WTC11 (cell line): ENCODE measurements at regions not wholly inside any gene's neighbourhood (a gene's known extent, or its start where the extent isn't known, plus 50 kb on each side); places are given as distances from the start of the nearest gene placed in this dataset.

Experiments used
- ATAC-seq: fragments of 200-7000 bp; cut with Tn5 transposase; 2 replicates; pipeline ENCODE4 v1.10.0; 2021; ENCODE audit warnings: mild to moderate bottlenecking, moderate library complexity
- CTCF ChIA-PET: fragments of 300-600 bp; sonication (Branson Sonifier 250); formaldehyde crosslinking; loops from one replicate; lab custom pipeline; 2021; ENCODE audit warnings: antibody characterized with exemption; lab: Charles Lee
- POLR2A ChIA-PET: fragments of 350-600 bp; sonication (Branson Sonifier 250); formaldehyde crosslinking; loops from one replicate; lab custom pipeline; 2021; ENCODE audit warnings: antibody characterized with exemption; lab: Charles Lee
- DNase-seq: peaks from one replicate; pipeline ENCODE4 v3.0.0; 2021; ENCODE audit warnings: low spot score
- H3K27ac Mint-ChIP-seq: 2 replicates; pipeline ENCODE4 v1.8.0; 2021; ENCODE audit warnings: mixed read lengths
- H3K27me3 Mint-ChIP-seq: 2 replicates; pipeline ENCODE4 v1.8.0; 2021; ENCODE audit warnings: low read depth, mild to moderate bottlenecking, moderate library complexity, mixed read lengths
- H3K36me3 Mint-ChIP-seq: 2 replicates; pipeline ENCODE4 v1.8.0; 2021; ENCODE audit warnings: mixed read lengths
- H3K4me1 Mint-ChIP-seq: 2 replicates; pipeline ENCODE4 v1.8.0; 2022; ENCODE audit warnings: mixed read lengths
- H3K4me3 Mint-ChIP-seq: 2 replicates; pipeline ENCODE4 v1.8.0; 2021; ENCODE audit warnings: mild to moderate bottlenecking, moderate library complexity, mixed read lengths
- H3K9me3 Mint-ChIP-seq: 2 replicates; pipeline ENCODE4 v1.8.0; 2021; ENCODE audit warnings: mixed read lengths
- ATF1 ChIP-seq: sonication (generic); formaldehyde crosslinking; IDR thresholded peaks from 2 replicates; pipeline ENCODE4 v1.8.1; 2023; ENCODE audit warnings: mild to moderate bottlenecking, moderate library complexity, missing genetic modification reagents
- ETV6 ChIP-seq: sonication (generic); formaldehyde crosslinking; IDR thresholded peaks from 2 replicates; pipeline ENCODE4 v1.8.1; 2022; ENCODE audit warnings: mild to moderate bottlenecking, missing genetic modification reagents
- IRF2 ChIP-seq: sonication (generic); formaldehyde crosslinking; IDR thresholded peaks from 2 replicates; pipeline ENCODE4 v1.8.0; 2022; ENCODE audit warnings: low read depth, missing genetic modification reagents, borderline replicate concordance
- NFYB ChIP-seq: sonication (generic); formaldehyde crosslinking; conservative IDR thresholded peaks from 2 replicates; pipeline ENCODE4 v1.8.0; 2022; ENCODE audit warnings: low read depth, missing genetic modification reagents
- SMAD3 ChIP-seq: sonication (generic); formaldehyde crosslinking; IDR thresholded peaks from 2 replicates; pipeline ENCODE4 v1.8.0; 2022; ENCODE audit warnings: missing genetic modification reagents, mild to moderate bottlenecking, borderline replicate concordance
- TP53 ChIP-seq: sonication (generic); formaldehyde crosslinking; IDR thresholded peaks from 2 replicates; pipeline ENCODE4 v1.8.1; 2023; ENCODE audit warnings: mild to moderate bottlenecking, missing genetic modification reagents
- ZNF671 ChIP-seq: fragments of 250-450 bp; sonication (Bioruptor Pico); IDR thresholded peaks from 2 replicates; pipeline ENCODE4 v1.8.0; 2021; ENCODE audit warnings: mild to moderate bottlenecking
- TF ChIP-seq, protein P1 (sequence below): sonication (generic); formaldehyde crosslinking; IDR thresholded peaks from 2 replicates; pipeline ENCODE4 v1.8.1; 2022; ENCODE audit warnings: low read depth, missing genetic modification reagents, borderline replicate concordance
- TF ChIP-seq, protein P2 (sequence below): fragments of 250-450 bp; sonication (Bioruptor Pico); IDR thresholded peaks from 2 replicates; pipeline ENCODE4 v1.8.0; 2021; ENCODE audit warnings: mild to moderate bottlenecking
- TF ChIP-seq, protein P3 (sequence below): sonication (generic); formaldehyde crosslinking; IDR thresholded peaks from 2 replicates; pipeline ENCODE4 v1.8.1; 2023; ENCODE audit warnings: mild to moderate bottlenecking, missing genetic modification reagents, moderate library complexity
- TF ChIP-seq, protein P4 (sequence below): sonication (generic); formaldehyde crosslinking; IDR thresholded peaks from 2 replicates; pipeline ENCODE4 v1.8.0; 2022; ENCODE audit warnings: mild to moderate bottlenecking, missing genetic modification reagents
- TF ChIP-seq, protein P5 (sequence below): fragments of 250-450 bp; sonication (Bioruptor Pico); conservative IDR thresholded peaks from 2 replicates; pipeline ENCODE4 v1.9.0; 2021; ENCODE audit warnings: mild to moderate bottlenecking
- TF ChIP-seq, protein P6 (sequence below): sonication (generic); formaldehyde crosslinking; IDR thresholded peaks from 2 replicates; pipeline ENCODE4 v1.8.1; 2023; ENCODE audit warnings: mild to moderate bottlenecking, missing genetic modification reagents
- TF ChIP-seq, protein P7 (sequence below): sonication (generic); formaldehyde crosslinking; IDR thresholded peaks from 2 replicates; pipeline ENCODE4 v1.8.1; 2023; ENCODE audit warnings: mild to moderate bottlenecking, missing genetic modification reagents, borderline replicate concordance
- TF ChIP-seq, protein P8 (sequence below): fragments of 250-450 bp; sonication (Bioruptor Pico); IDR thresholded peaks from 2 replicates; pipeline ENCODE4 v1.9.0; 2021; ENCODE audit warnings: mild to moderate bottlenecking

DNA sequence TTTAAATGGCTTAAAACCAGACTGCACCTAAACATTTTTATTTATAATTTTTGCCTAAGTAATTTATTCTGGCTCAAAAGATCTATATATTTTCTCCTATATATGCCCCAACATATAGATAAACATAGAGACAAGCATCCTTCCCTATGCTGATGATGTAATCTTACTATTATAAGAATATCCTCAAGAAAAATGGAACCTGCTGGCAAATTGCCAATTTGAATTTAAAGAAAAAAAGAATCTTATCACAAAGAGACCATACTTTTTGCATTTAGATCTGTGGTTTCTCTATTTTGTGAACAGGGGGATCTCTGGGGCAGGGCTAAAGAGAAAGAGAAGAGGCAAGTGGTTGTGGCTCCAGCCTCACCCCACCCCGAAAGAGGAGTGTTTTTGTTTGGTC is 107.2 kb upstream of the CMC1 start (continued):
- TF ChIP-seq, protein P1, sequence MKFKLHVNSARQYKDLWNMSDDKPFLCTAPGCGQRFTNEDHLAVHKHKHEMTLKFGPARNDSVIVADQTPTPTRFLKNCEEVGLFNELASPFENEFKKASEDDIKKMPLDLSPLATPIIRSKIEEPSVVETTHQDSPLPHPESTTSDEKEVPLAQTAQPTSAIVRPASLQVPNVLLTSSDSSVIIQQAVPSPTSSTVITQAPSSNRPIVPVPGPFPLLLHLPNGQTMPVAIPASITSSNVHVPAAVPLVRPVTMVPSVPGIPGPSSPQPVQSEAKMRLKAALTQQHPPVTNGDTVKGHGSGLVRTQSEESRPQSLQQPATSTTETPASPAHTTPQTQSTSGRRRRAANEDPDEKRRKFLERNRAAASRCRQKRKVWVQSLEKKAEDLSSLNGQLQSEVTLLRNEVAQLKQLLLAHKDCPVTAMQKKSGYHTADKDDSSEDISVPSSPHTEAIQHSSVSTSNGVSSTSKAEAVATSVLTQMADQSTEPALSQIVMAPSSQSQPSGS (CRISPR knock-in tag), result no peak
- no peak for TF ChIP-seq SMAD3 (CRISPR knock-in tag)

DNA sequence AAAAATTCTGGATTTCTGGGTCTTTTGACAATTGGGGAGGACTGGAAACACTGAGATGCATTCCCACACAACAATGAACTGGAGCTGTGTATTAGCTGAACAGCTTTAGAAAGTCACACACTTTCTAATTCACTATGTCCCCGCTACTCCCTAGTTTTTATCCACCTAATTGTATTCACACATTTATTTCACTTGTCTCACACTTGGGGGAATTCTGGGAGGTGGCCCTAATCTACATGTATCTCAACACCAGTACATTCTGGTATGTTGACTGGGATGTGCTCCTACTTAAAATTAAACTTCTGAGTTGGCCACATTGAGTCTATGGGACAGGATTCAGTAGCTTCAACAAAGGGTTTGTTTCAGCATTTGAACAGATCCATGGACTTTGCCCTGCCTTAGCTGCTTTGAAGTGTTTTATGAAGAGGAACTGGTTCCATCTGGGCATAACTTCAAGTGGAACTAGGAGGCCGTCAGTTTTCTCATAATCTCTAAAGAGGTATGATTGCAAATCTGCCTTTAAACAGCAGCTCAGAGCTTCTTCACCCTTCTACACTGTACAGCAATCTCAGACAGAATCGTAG is 106.5 kb upstream of the CMC1 start:
- no peak for ATAC-seq
- TF ChIP-seq ETV6 (CRISPR knock-in tag), result no peak
- TF ChIP-seq ATF1 (CRISPR knock-in tag), result no peak
- TF ChIP-seq NFYB (CRISPR knock-in tag), result no peak
- no peak for TF ChIP-seq IRF2
- TF ChIP-seq, protein P2, sequence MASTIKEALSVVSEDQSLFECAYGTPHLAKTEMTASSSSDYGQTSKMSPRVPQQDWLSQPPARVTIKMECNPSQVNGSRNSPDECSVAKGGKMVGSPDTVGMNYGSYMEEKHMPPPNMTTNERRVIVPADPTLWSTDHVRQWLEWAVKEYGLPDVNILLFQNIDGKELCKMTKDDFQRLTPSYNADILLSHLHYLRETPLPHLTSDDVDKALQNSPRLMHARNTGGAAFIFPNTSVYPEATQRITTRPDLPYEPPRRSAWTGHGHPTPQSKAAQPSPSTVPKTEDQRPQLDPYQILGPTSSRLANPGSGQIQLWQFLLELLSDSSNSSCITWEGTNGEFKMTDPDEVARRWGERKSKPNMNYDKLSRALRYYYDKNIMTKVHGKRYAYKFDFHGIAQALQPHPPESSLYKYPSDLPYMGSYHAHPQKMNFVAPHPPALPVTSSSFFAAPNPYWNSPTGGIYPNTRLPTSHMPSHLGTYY (CRISPR knock-in tag), result no peak
- no peak for TF ChIP-seq TP53
- TF ChIP-seq, protein P3, sequence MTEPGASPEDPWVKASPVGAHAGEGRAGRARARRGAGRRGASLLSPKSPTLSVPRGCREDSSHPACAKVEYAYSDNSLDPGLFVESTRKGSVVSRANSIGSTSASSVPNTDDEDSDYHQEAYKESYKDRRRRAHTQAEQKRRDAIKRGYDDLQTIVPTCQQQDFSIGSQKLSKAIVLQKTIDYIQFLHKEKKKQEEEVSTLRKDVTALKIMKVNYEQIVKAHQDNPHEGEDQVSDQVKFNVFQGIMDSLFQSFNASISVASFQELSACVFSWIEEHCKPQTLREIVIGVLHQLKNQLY (CRISPR knock-in tag), result no peak
- TF ChIP-seq, protein P4, sequence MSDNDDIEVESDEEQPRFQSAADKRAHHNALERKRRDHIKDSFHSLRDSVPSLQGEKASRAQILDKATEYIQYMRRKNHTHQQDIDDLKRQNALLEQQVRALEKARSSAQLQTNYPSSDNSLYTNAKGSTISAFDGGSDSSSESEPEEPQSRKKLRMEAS (CRISPR knock-in tag), result no peak
- TF ChIP-seq, protein P5, sequence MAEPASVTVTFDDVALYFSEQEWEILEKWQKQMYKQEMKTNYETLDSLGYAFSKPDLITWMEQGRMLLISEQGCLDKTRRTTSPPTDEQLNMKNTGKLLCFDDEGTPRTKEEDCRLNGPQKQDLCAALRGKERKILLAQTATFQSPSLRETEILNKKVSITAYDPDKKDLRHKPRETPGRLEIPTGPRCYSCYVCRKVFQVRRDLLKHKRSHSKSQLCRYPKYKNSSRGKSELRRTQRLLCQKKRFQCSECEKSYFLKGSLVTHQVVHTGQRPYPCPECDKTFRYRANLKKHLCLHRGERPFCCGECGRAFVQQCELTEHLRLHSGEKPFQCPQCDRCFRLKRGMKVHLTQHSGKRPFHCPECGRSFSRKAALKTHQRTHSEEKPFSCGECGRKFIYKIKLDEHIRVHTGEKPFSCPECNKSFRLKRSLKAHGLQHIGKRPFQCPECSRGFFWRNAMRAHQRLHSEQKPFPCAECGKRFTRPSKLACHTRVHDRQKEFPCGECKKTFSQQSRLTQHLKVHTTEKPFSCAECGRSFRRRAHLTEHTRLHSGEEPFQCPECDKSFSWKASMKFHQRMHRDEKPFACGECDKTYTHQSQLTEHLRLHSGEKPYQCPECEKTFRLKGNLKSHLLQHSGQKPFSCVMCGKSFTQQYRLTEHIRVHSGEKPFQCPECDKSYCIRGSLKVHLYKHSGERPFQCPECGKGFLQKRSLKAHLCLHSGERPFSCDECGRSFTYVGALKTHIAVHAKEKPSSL, result no peak
- TF ChIP-seq ZNF671, result no peak
- TF ChIP-seq, protein P6, sequence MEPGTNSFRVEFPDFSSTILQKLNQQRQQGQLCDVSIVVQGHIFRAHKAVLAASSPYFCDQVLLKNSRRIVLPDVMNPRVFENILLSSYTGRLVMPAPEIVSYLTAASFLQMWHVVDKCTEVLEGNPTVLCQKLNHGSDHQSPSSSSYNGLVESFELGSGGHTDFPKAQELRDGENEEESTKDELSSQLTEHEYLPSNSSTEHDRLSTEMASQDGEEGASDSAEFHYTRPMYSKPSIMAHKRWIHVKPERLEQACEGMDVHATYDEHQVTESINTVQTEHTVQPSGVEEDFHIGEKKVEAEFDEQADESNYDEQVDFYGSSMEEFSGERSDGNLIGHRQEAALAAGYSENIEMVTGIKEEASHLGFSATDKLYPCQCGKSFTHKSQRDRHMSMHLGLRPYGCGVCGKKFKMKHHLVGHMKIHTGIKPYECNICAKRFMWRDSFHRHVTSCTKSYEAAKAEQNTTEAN, result no peak
- TF ChIP-seq, protein P7, sequence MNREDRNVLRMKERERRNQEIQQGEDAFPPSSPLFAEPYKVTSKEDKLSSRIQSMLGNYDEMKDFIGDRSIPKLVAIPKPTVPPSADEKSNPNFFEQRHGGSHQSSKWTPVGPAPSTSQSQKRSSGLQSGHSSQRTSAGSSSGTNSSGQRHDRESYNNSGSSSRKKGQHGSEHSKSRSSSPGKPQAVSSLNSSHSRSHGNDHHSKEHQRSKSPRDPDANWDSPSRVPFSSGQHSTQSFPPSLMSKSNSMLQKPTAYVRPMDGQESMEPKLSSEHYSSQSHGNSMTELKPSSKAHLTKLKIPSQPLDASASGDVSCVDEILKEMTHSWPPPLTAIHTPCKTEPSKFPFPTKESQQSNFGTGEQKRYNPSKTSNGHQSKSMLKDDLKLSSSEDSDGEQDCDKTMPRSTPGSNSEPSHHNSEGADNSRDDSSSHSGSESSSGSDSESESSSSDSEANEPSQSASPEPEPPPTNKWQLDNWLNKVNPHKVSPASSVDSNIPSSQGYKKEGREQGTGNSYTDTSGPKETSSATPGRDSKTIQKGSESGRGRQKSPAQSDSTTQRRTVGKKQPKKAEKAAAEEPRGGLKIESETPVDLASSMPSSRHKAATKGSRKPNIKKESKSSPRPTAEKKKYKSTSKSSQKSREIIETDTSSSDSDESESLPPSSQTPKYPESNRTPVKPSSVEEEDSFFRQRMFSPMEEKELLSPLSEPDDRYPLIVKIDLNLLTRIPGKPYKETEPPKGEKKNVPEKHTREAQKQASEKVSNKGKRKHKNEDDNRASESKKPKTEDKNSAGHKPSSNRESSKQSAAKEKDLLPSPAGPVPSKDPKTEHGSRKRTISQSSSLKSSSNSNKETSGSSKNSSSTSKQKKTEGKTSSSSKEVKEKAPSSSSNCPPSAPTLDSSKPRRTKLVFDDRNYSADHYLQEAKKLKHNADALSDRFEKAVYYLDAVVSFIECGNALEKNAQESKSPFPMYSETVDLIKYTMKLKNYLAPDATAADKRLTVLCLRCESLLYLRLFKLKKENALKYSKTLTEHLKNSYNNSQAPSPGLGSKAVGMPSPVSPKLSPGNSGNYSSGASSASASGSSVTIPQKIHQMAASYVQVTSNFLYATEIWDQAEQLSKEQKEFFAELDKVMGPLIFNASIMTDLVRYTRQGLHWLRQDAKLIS, result no peak
- TF ChIP-seq, protein P8, sequence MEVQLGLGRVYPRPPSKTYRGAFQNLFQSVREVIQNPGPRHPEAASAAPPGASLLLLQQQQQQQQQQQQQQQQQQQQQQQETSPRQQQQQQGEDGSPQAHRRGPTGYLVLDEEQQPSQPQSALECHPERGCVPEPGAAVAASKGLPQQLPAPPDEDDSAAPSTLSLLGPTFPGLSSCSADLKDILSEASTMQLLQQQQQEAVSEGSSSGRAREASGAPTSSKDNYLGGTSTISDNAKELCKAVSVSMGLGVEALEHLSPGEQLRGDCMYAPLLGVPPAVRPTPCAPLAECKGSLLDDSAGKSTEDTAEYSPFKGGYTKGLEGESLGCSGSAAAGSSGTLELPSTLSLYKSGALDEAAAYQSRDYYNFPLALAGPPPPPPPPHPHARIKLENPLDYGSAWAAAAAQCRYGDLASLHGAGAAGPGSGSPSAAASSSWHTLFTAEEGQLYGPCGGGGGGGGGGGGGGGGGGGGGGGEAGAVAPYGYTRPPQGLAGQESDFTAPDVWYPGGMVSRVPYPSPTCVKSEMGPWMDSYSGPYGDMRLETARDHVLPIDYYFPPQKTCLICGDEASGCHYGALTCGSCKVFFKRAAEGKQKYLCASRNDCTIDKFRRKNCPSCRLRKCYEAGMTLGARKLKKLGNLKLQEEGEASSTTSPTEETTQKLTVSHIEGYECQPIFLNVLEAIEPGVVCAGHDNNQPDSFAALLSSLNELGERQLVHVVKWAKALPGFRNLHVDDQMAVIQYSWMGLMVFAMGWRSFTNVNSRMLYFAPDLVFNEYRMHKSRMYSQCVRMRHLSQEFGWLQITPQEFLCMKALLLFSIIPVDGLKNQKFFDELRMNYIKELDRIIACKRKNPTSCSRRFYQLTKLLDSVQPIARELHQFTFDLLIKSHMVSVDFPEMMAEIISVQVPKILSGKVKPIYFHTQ (CRISPR knock-in tag), result no peak
- no peak for DNase-seq
- H3K36me3 Mint-ChIP-seq, result no peaks in the 10 kb centered on the region
- H3K27ac Mint-ChIP-seq, result no peak overlapping the region
- H3K27me3 Mint-ChIP-seq, result no peaks in the 10 kb centered on the region
- CTCF ChIA-PET, result no interaction called here
- POLR2A ChIA-PET, result no interaction called here
- H3K9me3 Mint-ChIP-seq, result no peaks in the 10 kb centered on the region
- no peak overlapping the region for H3K4me3 Mint-ChIP-seq
- H3K4me1 Mint-ChIP-seq, result peaks cover 6% of the 10 kb centered on the region
